HG03460 (cell line): ENCODE measurements at regions not wholly inside any gene's neighbourhood (a gene's known extent, or its start where the extent isn't known, plus 50 kb on each side); places are given as distances from the start of the nearest gene placed in this dataset.

Source experiments
- ATAC-seq: cut with Tn5 transposase; IDR thresholded peaks from one replicate; pipeline ENCODE4 v1.9.1; 2021; ENCODE audit not compliant: unreplicated experiment

DNA sequence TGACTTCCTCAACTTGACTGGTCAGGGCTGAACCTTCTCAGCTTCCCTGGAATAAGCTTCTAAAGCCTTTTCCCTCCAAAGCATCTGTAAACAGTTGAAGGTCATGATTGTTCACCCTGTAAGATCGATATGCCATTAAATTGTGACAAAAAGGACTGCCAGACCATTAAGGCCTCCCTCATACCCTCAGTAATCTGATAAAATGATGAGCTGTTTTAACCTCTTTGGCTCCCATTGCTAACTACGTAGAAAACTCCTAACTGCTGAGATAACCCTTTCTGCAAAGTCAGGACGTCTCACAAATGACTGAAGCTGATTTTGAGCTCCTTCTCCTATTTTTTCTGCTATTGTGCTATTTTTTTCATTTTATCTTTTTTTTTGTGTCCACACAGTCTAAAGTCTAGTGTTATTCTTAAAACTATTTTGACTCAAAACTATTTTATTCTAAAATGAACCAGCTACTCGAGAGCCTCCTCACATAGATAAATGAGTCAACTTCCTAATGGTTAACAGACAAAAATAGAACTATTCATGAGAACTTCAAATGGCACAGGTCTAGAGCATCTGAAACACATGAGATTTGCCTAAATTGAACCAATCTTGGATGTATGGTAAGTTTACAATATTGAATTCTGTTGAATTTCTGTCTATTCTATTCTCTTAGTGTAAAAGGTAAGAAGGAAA is 395.6 kb upstream of the TLE4 start:
- ATAC-seq = no peak

DNA sequence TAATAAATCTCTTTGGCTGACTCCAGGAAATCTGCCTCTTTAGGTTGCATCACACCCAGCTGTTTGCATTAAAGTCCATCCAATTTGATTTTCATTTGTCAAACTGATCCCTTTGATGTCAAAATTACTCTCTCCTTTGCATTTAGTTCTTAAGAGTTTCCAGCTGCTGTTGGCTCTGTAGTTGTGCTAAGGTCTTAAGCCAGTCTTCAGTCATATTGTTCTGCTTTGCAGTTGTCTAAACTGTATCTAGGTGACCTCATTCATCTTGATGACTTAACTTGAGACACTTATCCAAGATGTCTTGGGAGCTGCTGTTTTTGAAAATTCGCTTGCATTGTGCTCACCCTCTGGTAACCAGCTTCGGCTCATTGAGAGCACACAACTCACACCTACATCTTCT is 386.9 kb upstream of the TLE4 start:
- ATAC-seq = no peak

DNA sequence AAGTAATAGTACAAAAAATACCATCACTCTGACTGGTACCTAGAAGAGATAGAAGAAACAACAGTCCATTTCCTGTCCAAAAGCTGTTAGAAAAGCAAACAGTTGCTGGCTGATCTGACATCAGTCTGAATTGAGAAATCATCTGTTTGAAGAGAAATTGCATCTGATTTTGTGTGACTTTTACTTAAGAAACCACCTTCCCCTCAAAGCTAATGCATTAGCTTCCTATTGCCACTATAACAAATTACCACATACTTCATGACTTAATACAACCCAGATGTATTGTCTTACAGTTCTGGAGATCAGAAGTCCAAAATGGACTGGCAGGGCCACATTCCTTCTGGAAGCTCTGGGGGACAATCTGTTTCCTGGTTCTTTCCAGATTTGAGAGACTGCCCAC is 385.9 kb upstream of the TLE4 start:
- no peak for ATAC-seq

DNA sequence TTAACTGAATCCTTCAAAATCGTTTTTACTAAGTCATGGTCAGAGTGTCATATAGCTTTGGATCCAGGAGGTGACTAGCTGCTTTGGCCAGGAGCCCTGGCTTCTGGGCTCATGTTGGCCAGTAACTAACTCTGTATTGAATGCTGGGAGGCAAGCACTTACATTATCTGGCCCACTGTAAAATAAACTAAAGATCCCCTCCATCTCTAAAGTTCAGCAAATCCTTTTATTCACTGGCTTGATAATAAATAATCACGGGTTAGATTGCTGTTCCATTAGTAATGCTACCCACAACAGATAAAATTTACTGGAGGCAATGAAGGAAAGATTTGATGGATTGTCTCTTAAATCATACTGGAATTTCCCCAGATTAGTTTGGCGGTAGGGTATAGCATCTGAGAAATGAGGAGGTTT is 382.2 kb upstream of the TLE4 start:
- ATAC-seq = no peak

DNA sequence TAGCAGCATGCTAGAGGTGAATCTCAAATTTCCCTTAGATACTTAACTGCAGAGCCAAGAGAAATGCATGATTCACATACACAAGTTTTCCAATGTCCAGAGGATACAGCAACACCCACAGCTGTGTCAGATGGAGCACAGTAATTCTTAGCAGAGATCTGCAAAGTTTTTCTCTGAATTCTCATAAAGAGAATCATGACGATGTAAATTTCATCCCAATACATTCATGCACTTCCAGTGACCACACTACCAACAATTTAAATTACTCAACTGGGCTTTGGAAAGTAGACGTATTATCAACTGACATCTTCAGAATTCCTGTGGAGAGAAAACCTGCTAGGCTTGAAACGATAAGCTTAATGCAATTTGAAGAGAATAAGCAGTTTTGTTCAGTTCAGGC is 378.8 kb upstream of the TLE4 start:
- ATAC-seq = no peak

DNA sequence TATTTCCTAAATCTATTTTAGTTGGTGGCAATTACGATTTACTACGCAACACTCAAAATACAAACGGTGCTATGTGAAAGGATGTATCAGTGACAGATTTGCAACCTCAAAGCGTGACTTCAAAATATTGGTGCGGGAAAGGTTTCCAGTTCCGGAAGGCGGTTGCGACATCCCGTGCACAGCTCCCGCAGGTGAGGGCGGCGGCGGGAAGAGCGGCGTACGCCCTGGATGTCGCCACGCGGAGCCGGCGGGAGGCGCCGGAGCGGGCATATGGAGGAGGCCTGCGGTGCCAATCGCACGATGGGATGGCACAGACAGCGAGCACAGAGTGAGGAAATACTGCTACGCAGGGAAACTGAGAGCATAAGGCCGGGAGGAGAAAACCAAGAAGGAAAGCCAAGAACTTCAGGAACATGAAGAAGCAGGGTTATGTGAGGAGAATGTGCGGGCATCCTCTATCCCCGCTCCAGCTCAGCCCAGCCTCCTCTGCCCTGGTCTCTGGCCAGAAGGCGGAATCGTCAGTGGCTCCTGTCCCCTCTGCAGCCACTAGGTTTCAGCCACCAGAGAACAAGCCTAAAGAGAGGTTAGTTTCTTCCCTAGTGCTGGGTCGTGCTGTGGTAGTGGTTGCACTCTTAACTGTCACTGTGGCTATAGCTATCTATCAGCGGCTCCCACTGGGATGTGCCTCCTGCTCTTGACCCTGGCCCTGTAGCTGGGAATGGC is 378.1 kb upstream of the TLE4 start:
- ATAC-seq = no peak

DNA sequence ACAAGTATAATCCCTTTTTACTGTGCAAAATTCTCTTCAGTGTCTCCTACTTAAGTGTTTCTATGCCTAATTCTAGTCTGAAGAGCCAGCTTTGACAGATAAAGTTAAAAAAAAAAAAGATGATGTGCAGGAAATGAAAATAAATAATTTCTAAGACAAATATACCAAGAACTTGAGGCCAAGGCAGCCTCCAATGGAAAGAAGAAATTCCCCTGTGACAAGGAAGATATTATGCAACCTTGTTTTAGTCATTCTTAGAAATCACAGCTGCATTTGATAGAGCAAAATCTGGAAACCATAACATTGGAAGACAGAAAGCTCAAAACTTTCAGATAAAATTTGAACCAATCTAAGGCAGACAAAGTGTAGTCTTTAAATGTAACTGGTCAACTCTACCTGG is 375.9 kb upstream of the TLE4 start:
- ATAC-seq = no peak

DNA sequence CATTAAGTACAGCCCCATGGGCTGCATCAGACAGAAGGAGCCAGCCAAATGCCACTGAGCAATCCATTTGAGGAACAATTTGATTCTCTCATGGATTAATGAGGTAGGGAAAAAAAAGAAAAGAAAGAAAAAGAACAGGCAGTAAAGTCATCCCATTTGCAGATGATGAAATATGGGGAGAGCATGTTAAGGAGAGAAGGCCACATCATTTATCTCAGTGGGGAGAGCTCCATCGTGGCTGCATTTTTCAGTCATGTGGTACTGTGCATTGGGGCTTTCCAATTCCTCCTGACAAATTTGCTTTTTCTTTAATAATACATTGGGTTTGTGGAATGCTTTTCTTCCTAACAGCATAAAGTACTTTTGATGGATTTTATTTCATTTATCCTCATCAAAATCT is 375.2 kb upstream of the TLE4 start:
- ATAC-seq = no peak

DNA sequence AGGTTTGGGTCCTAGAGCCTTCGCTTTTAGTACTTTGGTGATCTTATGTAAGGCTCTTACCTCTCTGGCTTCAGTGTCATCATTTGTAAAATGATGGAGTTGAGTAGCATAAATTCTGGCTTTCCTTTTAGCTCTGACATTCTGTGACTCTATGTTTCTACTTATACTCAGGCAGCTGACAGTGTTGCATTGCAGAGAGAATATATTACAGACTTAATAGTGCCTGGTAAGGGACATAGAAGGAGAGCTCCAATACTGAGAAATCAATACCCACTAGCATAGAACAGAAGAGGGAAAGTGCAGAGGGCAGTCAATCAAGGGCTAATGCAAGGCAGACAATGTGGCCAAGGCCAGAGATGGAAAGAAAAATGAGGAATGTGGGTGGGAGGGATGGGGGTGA is 371.4 kb upstream of the TLE4 start:
- ATAC-seq = no peak

DNA sequence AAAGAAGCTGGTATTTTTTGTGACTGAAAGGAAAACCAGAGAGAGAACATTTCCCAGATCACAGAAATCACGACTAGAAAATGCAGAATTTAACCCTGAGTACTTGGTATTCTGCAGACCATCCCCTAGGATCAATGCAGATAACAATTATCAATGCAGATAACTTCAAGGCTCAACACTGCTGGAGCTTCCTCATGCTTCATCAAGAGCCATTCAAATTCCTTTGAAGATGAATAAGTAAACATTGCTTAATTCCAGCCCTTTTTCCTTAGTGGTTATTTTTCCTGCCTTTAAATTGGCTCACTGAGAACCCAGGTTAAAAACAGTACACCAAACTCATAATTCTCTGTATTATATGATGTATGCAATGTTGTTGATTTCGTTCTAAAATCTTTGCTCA is 370.1 kb upstream of the TLE4 start:
- no peak for ATAC-seq

DNA sequence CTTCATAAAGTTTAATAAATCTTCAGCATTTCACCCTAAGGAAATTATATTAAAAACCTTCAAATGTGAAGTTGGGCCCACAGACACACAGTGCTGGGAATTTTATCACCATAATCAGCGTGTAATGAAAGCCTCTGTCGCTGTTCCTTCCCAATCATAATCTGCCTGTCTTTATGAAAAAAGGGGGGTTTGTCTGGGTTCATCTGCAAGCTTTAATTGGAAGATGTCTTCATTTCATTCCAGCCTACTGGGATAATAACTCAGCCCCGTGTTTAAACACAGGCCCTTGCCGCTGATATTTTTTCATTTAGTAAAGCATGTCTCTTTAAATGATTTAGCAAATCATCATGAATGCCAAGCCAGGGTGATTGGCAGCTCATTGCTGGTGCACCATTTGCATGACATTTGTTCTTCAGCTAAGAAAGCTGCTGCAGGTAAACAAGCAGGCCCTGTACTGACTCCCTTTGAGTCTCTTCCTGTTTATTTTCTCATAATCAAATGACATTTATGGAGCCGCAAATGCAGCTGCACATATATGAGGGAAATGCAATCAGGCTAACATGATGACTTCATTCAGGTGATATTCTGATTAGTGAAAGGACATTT is 362.9 kb upstream of the TLE4 start:
- ATAC-seq = no peak

DNA sequence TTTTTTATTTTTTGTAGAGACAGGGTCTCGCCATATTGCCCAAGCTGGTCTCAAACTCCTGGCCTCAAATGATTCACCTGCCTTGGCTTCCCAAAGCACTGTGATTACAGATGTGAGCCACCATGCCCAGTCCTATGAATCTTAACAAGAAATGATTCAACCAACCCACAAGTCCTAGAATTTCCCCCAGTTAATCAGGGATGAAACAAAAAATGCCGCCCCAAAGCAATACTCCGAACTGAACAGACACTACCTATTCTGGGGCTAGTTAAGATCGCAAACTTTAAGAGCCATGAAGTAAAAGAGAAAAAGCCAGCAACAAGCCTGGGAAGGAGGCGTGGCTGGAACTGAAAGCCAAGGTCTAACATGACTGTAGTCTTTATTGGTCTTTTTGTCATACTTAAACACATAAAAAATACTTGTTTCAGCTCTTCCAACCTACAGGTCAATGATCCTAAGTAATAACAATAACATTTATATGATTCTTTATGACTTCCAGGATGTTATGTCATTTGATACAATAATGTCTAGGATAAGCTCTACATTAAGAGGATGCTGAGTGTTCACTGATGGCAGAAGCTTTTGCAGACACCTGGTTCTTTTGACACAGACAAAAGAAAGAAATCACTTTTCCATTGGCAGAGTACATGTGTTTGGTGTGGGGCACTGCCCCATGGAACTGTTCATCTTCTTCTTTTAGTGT is 361.1 kb upstream of the TLE4 start:
- ATAC-seq = no peak

DNA sequence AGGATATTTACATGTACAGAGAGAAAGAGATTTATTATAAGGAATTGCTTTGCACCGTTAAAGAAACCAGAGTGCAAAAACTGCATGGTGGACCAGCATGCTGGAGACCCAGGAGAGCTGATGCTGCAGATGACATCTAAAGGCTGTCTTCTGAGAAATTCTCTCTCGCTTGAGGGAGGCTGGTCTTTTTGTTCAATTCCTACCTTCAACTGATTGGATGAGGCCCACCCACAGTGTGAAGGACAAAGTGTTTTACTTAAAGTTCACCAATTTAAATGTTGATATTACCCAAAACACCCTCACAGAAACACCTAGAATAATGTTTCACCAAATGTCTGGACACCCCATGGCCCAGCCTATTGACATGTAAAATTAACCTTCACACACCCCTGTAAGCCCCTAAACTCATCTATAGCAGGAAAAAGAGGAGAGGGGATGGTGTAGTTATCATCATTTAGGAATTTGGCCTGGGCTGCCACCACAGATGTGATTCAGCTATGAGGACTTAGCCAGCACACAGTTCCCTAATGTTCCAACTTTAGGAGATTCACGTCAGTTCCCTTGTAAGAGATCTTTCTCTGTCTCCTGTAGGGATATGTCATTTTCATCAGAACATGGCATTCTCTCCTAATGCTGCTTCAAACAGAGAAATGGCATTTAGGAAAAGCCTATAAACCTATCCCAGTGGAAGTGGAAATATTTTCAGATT is 358.2 kb upstream of the TLE4 start:
- ATAC-seq = no peak

DNA sequence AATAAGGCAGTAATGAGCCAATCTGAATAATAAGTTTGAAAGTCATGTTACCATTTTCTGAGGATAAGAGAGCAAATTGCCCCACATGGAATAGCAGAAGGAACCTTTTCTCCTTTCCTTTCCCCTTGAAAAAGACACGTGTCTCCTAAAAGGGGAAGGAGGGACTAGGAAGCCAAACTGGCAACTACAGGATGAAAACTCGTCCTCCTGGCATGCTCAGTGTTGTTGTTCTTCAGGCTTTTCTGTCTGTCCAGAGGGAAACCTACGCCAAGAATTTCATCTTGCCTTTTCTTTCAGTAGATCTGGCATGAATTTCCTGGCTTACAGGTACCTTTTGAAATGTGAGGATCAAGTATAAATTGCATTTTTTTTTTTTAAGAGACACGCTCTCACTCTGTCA is 355.9 kb upstream of the TLE4 start:
- no peak for ATAC-seq

DNA sequence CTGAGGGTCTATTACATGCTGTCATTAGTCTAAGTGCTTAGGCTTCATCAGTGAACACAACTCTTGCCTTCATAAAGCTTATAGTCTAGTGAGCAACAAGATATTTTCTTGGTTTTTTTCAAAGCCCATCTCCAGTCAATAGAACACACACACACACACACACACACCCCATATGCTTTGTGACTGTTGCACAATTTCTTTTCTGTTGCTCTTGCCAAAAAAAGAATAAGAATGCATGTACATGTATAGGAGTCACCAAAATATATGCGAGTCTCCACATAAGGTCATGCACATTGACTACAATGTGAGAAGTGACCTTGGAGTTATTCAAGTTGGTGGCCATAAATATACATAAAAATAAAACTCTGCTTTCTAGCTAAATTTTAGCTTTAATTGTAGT is 351.5 kb upstream of the TLE4 start:
- ATAC-seq = no peak

DNA sequence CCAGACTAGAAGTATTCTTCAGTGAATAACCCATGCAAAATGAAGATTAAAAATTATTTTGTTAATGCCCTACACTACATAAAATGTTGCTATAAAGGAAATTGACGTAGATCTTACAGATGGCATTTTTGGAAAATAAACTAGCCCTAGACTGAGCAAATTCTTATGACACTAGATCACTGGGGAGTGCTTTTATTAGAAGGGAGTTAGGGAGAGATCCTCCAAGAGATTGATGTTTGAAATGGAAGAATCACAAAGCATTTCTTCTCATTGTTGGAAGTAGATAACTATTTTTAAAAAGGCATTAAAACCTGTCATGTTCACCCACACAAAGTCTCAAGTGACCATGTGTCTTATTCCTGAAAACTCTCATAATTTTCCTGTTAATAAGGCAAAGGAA is 351.1 kb upstream of the TLE4 start:
- no peak for ATAC-seq

DNA sequence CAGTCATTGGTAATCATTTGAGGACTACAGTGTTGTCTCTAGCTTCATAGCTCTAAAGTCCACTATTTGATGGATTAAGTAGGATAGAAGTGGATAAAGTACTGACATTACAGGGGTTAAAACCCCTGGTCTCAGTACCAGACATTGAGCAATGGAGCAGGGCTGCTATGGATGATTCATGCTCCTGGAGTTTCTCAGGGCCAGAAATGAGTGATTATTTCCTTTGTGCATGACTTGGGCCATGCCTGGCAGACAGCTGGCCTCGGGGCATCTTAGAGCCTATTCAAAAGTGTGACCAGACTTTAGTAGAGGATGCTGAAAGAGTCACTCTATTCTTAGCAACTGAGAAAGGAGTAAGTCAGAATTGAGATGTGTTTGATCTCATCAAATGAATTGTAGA is 350.7 kb upstream of the TLE4 start:
- no peak for ATAC-seq

DNA sequence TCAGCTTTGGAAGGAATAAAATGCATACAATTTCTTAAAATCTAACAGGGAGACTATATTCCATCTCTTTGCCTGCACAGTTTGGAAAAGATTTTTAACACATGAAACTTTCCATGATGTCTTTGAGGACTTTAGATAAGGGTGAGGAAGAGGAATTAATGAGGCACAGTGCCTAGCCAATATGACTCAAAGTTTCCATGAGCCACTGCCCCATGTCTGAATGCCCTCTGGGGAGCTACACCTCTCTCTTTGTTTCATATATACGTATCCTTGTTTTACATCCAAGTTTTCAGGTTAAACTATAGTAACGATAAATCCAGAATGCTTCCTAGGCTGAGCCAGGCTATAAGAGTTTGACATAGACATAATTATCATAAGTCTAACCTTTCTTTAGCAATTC is 349.3 kb upstream of the TLE4 start:
- ATAC-seq = no peak

DNA sequence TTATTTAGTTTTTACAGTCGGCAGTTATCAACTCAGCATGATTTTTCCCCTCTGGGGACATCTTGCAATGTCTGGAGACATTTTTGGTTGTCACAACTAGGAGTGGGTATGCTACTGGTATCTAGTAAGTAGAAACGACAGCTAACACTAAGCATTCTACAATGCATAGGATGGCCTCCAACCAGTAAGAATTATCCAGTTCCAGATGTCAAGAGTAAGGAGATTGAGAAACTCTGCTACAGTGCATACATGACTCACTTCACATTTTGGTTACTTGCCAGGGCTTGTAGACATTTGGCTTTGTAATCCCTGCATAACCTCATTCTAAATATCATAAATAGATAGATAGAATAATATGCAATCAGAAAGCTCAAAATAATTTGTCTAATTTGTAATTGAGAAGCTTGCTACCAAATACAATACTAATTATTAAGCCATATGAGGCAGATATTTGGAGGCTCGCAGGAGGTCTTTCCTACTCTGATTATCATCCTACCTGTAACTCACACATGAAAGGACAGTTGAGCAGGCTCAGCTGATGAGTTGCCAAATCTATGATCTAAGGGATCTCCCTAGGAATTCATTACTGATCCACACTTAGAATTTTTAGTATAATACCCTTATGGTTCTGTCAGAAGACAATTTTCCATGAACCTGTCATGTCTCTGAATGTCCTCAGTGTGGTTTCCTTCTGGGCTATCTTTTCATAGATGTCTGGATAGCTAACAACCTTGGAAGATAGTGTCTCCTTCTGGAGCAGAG is 346.9 kb upstream of the TLE4 start:
- no peak for ATAC-seq

DNA sequence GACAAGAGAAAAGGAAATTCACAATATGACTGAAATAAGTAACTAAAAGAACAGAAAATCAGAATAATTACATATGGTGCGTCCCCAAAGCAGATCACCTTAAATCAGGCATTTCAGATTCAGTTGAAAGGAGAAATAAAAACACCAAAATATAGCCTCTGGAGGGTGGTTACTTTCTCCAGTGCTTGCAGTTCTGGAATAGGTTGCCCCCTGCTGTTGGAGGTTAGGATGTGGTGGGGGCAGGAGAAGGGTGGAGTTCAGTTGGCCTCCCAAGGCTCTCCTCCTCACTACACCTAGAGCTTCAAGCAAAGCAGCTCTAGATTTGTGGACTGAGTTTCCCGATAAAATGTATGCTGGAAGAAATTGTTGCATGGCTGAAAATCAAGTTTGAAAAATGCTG is 338.2 kb upstream of the TLE4 start:
- peak; percentile 61 for ATAC-seq

DNA sequence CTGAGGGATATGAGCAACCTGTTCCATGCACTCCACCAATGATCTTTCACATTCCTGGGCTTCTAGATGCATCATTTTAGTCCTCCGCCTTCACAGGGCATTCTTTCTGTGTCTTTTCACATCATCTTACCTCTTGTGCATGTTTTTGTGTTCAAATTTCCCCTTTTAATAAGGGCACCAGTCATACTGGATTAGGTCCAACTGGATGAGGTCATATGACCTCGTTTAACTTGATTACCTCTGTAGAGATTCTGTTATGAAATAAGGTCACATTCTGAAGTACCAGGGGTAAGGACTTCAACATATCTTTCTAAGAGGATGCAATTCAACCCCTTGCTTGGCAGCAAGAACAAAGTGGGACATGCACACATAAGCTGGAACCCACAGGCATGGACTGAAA is 335.3 kb upstream of the TLE4 start:
- no peak for ATAC-seq
